Mammary epithelial cell (primary cell): ENCODE measurements at regions not wholly inside any gene's neighbourhood (a gene's known extent, or its start where the extent isn't known, plus 50 kb on each side); places are given as distances from the start of the nearest gene placed in this dataset.

ENCODE experiments used
- EZH2 ChIP-seq: IDR thresholded peaks from 2 replicates; pipeline ENCODE4 v1.6.1; 2012; ENCODE audit warnings: low read length, inconsistent platforms, borderline replicate concordance
- TF ChIP-seq, protein P1 (sequence below), 2 donors: IDR thresholded peaks in 1 of 2; conservative IDR thresholded peaks in 1 of 2; 2 replicates each; pipeline ENCODE4 v1.5.1; 2011 to 2012; ENCODE audit warnings: inconsistent platforms in 2 of 2, low read length in 2 of 2, mild to moderate bottlenecking in 2 of 2, control low read depth in 1 of 2, low read depth in 1 of 2; ENCODE audit not compliant: insufficient read depth in 1 of 2; ENCODE audit errors: extremely low read depth in 1 of 2

DNA sequence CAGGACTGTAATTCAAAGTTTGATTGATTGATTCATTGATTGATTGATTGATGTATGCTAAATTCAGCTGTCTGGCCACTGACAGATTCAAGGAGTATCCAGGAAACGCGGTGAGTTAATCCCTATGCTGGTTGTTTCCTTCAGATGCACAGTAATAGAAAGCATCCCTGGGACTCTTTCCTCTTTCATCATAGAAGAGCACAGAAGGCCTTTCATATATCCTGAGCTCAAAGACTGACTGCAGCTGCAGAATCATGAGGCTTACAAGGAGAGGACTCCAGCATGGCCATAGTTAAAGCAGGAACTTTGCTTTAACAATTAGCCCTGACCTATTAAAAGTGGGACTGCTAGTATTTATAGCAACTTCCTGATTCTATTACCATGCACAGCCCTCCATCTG, 187.7 kb upstream of the TMTC1 start:
- TF ChIP-seq, protein P1, sequence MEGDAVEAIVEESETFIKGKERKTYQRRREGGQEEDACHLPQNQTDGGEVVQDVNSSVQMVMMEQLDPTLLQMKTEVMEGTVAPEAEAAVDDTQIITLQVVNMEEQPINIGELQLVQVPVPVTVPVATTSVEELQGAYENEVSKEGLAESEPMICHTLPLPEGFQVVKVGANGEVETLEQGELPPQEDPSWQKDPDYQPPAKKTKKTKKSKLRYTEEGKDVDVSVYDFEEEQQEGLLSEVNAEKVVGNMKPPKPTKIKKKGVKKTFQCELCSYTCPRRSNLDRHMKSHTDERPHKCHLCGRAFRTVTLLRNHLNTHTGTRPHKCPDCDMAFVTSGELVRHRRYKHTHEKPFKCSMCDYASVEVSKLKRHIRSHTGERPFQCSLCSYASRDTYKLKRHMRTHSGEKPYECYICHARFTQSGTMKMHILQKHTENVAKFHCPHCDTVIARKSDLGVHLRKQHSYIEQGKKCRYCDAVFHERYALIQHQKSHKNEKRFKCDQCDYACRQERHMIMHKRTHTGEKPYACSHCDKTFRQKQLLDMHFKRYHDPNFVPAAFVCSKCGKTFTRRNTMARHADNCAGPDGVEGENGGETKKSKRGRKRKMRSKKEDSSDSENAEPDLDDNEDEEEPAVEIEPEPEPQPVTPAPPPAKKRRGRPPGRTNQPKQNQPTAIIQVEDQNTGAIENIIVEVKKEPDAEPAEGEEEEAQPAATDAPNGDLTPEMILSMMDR (conservative IDR thresholded peaks at IDR 0.05 in 1 of 2, IDR thresholded peaks at IDR 0.05 in 1 of 2; ENCODE audit: extremely low read depth in 1 of 2, insufficient read depth in 1 of 2, low read depth in 1 of 2, low read length in 2 of 2): no peak
- TF ChIP-seq EZH2: no peak
